Adrenal gland (tissue), 5 donors: ENCODE measurements at regions not wholly inside any gene's neighbourhood (a gene's known extent, or its start where the extent isn't known, plus 50 kb on each side); places are given as distances from the start of the nearest gene placed in this dataset.

ENCODE experiments used
- CTCF ChIP-seq, 6 experiments: fragments of 450-650 bp in 4 of 6; fragments of 200-600 bp in 2 of 6; sonication (generic) in 1 of 6; IDR thresholded peaks; 1 replicate in 5 of 6; 2 replicates in 1 of 6; pipeline versions ENCODE4 v1.5.1 to v1.8.0; 2016 to 2021; ENCODE audit warnings: antibody characterized with exemption in 6 of 6, mild to moderate bottlenecking in 2 of 6, moderate library complexity in 1 of 6
- POLR2A ChIP-seq, 2 donors: fragments of 450-650 bp; IDR thresholded peaks; one replicate each; pipeline ENCODE4 v1.6.1; 2017; ENCODE audit warnings: antibody characterized with exemption in 2 of 2, mild to moderate bottlenecking in 2 of 2, moderate library complexity in 1 of 2
- donor health status: DM: no; HTN: no; CAD: no.

- no peak for TF ChIP-seq CTCF (IDR thresholded peaks at IDR 0.05)
- no peak for TF ChIP-seq POLR2A (IDR thresholded peaks at IDR 0.05)
Observed at GRCh38 chr4:137640156-137640837, 108.0 kb upstream of the PCDH18 start.
